RWPE2 (cell line): ENCODE measurements at regions not wholly inside any gene's neighbourhood (a gene's known extent, or its start where the extent isn't known, plus 50 kb on each side); places are given as distances from the start of the nearest gene placed in this dataset.

ENCODE experiments used
- ATAC-seq: fragments of 200-7000 bp; cut with Tn5 transposase; 3 replicates; pipeline ENCODE4 v1.9.1; 2021; ENCODE audit warnings: low read depth
- DNase-seq: peaks from one replicate; pipeline ENCODE4 v3.0.0-alpha.2; 2020; ENCODE audit warnings: low spot score
- H3K27ac ChIP-seq: fragments of 450-650 bp; 2 replicates; pipeline ENCODE4 v1.5.1; 2017; ENCODE audit warnings: mild to moderate bottlenecking; ENCODE audit not compliant: poor library complexity, severe bottlenecking
- H3K27me3 ChIP-seq: fragments of 250-450 bp; sonication (Bioruptor Pico); 2 replicates; pipeline ENCODE4 v1.5.1; 2021; ENCODE audit warnings: mild to moderate bottlenecking, moderate library complexity; ENCODE audit not compliant: insufficient read depth, poor library complexity, severe bottlenecking
- H3K36me3 ChIP-seq: fragments of 250-450 bp; sonication (Bioruptor Pico); 2 replicates; pipeline ENCODE4 v1.5.1; 2020; ENCODE audit warnings: low read depth, mild to moderate bottlenecking, moderate library complexity
- H3K4me1 ChIP-seq: fragments of 250-450 bp; sonication (Bioruptor Pico); 2 replicates; pipeline ENCODE4 v1.5.1; 2021; ENCODE audit warnings: mild to moderate bottlenecking, moderate library complexity; ENCODE audit not compliant: insufficient read depth, poor library complexity, severe bottlenecking
- H3K4me3 ChIP-seq: fragments of 250-450 bp; sonication (Bioruptor Pico); 2 replicates; pipeline ENCODE4 v1.5.1; 2021; ENCODE audit warnings: mild to moderate bottlenecking, moderate library complexity; ENCODE audit not compliant: severe bottlenecking
- H3K9me3 ChIP-seq: fragments of 250-450 bp; sonication (Bioruptor Pico); 2 replicates; pipeline ENCODE4 v1.5.1; 2021; ENCODE audit warnings: mild to moderate bottlenecking, moderate library complexity; ENCODE audit not compliant: severe bottlenecking
- CTCF ChIP-seq: fragments of 450-650 bp; IDR thresholded peaks from one replicate; pipeline ENCODE4 v1.5.1; 2017; ENCODE audit warnings: mild to moderate bottlenecking, moderate library complexity; ENCODE audit not compliant: poor library complexity, severe bottlenecking

GRCh38 chr7:19378345-19378714 is 233.1 kb upstream of the FERD3L start:
- DNase-seq = no peak
- H3K4me3 ChIP-seq = no peak overlapping the region
- H3K9me3 ChIP-seq = no peaks in the 10 kb centered on the region
- ATAC-seq = no peak
- no peaks in the 10 kb centered on the region for H3K4me1 ChIP-seq
- no peaks in the 10 kb centered on the region for H3K27me3 ChIP-seq
- TF ChIP-seq CTCF = no peak
- H3K27ac ChIP-seq = no peak overlapping the region
- no peaks in the 10 kb centered on the region for H3K36me3 ChIP-seq

- no peaks in the 10 kb centered on the region for H3K9me3 ChIP-seq
- no peaks in the 10 kb centered on the region for H3K4me1 ChIP-seq
- H3K4me3 ChIP-seq = no peak overlapping the region
- DNase-seq (no peak), ATAC-seq (peak; percentile 42; the same call in 1 of the 3 replicates)
- H3K27ac ChIP-seq = no peak overlapping the region
- no peaks in the 10 kb centered on the region for H3K27me3 ChIP-seq
- no peaks in the 10 kb centered on the region for H3K36me3 ChIP-seq
- TF ChIP-seq CTCF = no peak
Measured at GRCh38 chr7:19377611-19378344, 232.6 kb upstream of the FERD3L start.

GRCh38 chr7:19376538-19376937 is 231.3 kb upstream of the FERD3L start:
- H3K9me3 ChIP-seq = no peaks in the 10 kb centered on the region
- H3K36me3 ChIP-seq = no peaks in the 10 kb centered on the region
- DNase-seq (no peak), ATAC-seq (no peak)
- no peak overlapping the region for H3K27ac ChIP-seq
- no peaks in the 10 kb centered on the region for H3K27me3 ChIP-seq
- no peak overlapping the region for H3K4me3 ChIP-seq
- no peaks in the 10 kb centered on the region for H3K4me1 ChIP-seq
- TF ChIP-seq CTCF = no peak

GRCh38 chr7:19375976-19376375 is 230.8 kb upstream of the FERD3L start:
- H3K4me1 ChIP-seq = no peaks in the 10 kb centered on the region
- no peak for DNase-seq
- no peaks in the 10 kb centered on the region for H3K27me3 ChIP-seq
- no peaks in the 10 kb centered on the region for H3K36me3 ChIP-seq
- H3K27ac ChIP-seq = no peak overlapping the region
- TF ChIP-seq CTCF = no peak
- H3K4me3 ChIP-seq = no peak overlapping the region
- ATAC-seq = no peak
- no peaks in the 10 kb centered on the region for H3K9me3 ChIP-seq

- ATAC-seq = no peak
- Histone ChIP-seq H3K4me1 (no peaks in the 10 kb centered on the region), H3K27me3 (no peaks in the 10 kb centered on the region), H3K27ac (no peak overlapping the region), H3K4me3 (no peak overlapping the region), H3K9me3 (no peaks in the 10 kb centered on the region), H3K36me3 (no peaks in the 10 kb centered on the region)
- no peak for DNase-seq
- no peak for TF ChIP-seq CTCF
Measured at GRCh38 chr7:19373334-19373733, 228.1 kb upstream of the FERD3L start.
